T-helper 2 cell treated with Interferon-gamma antibody and Interleukin-4, amounts not matched to agents 5 μg/mL and 100 μg/mL, for 36 hours (primary cell): ENCODE measurements at regions not wholly inside any gene's neighbourhood (a gene's known extent, or its start where the extent isn't known, plus 50 kb on each side); places are given as distances from the start of the nearest gene placed in this dataset.
A peak's percentile ranks its signal among the peaks of the same experiment; 100 is the strongest.
"Not testable (repeated sequence)": the region's sequence is repeated elsewhere in the genome, so short reads cannot be mapped to it uniquely, and the experiment has no call there.

Experiments
- DNase-seq: peaks from one replicate; pipeline ENCODE4 v3.0.0; 2021; ENCODE audit warnings: low spot score
- H3K27ac Mint-ChIP-seq: one replicate; pipeline ENCODE4 v1.8.0; 2021; ENCODE audit warnings: mild to moderate bottlenecking, mixed read lengths
- H3K27me3 Mint-ChIP-seq: one replicate; pipeline ENCODE4 v1.8.0; 2021; ENCODE audit warnings: low read depth, mixed read lengths
- H3K36me3 Mint-ChIP-seq: one replicate; pipeline ENCODE4 v1.8.0; 2021; ENCODE audit warnings: low read depth, mixed read lengths
- H3K4me1 Mint-ChIP-seq: one replicate; pipeline ENCODE4 v1.8.0; 2021; ENCODE audit warnings: low read depth, mixed read lengths
- H3K4me3 Mint-ChIP-seq: one replicate; pipeline ENCODE4 v1.8.0; 2022; ENCODE audit warnings: mild to moderate bottlenecking, moderate library complexity, mixed read lengths
- H3K9me3 Mint-ChIP-seq: one replicate; pipeline ENCODE4 v1.8.0; 2021; ENCODE audit warnings: mixed read lengths

DNA sequence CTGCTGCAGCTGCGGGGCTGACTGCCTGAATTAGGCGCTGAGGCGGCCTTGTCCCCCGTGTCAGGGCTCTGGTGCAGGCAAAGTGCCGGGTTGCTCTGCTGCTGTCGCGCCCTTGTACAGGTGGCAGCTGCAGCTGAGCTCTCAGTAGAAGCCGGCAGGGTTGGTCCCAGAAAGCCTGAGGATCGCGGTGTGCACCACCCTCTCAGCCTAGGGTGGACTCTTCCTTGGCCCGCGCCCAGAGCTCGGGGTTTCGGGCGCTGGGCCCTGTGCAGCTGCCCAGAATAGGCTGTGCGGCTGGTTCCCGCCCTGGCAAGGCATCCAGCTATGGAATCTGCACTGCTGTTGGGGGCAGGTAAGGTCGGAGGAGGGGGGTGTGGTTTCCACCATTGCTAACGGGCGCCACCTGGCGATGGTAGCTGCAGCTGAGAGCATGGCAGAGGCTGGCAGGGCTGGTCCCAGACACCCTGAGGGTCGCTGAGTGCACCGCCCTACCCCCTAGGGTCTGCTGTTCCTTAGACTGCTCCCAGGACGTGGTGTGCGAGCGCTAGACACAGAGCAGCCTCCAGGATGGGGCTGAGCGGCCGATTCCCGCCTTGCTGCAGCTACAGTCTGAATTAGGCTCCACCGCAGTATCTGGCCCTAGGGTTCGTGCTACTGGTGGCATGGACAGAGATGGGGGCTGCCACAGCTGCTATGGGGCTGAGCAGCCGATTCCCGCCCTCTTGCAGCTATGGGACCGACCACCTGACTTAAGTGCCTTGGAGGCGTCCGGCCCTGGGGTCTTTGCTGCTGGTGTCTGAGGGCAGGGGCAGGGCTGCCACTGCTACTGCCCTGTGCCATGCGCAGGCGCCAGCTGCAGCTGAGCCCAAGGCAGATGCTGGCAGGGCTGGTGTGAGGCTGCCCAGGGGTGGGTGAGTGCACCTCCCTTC lies 145.0 kb downstream of the CCDC74A start:
- Mint-ChIP-seq H3K27me3 (peaks cover 31% of the 10 kb centered on the region), H3K4me3 (peak overlapping the region; percentile 32)
- H3K36me3 Mint-ChIP-seq, H3K4me1 Mint-ChIP-seq, H3K27ac Mint-ChIP-seq, H3K9me3 Mint-ChIP-seq: not testable (repeated sequence)
- DNase-seq: peak; percentile 34

- no peaks in the 10 kb centered on the region for H3K9me3 Mint-ChIP-seq
- no peaks in the 10 kb centered on the region for H3K36me3 Mint-ChIP-seq
- H3K4me1 Mint-ChIP-seq: peaks cover 6% of the 10 kb centered on the region
- DNase-seq: peak; percentile 71
- H3K4me3 Mint-ChIP-seq: no peak overlapping the region
- H3K27ac Mint-ChIP-seq: no peak overlapping the region
- H3K27me3 Mint-ChIP-seq: peaks cover 33% of the 10 kb centered on the region
These were observed 145.9 kb downstream of the CCDC74A start for GRCh38 chr2:131673400-131674173.

DNA sequence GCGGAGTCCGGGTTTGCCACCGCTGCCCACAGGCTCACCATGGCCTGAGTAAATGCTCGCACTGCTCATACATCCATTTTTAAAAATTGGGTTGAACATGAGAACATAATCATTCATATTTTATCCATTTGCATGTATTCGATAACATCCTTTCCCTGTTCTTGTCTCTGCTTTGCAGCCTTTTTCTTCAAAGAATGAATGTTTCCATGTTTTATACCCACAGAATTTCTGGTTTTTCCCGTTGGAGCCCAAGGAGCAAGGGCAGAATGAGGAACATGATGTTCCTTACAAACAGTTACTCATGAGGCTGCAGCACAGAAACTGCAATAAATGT lies 146.5 kb downstream of the CCDC74A start:
- Mint-ChIP-seq H3K4me1 (peaks cover 6% of the 10 kb centered on the region), H3K4me3 (no peak overlapping the region), H3K9me3 (no peaks in the 10 kb centered on the region), H3K36me3 (no peaks in the 10 kb centered on the region), H3K27me3 (peaks cover 33% of the 10 kb centered on the region), H3K27ac (no peak overlapping the region)
- DNase-seq: no peak

GRCh38 chr2:131681611-131682121 lies 154.0 kb downstream of the CCDC74A start:
- H3K27me3 Mint-ChIP-seq: peaks cover 11% of the 10 kb centered on the region
- not testable (repeated sequence) for H3K36me3 Mint-ChIP-seq

DNA sequence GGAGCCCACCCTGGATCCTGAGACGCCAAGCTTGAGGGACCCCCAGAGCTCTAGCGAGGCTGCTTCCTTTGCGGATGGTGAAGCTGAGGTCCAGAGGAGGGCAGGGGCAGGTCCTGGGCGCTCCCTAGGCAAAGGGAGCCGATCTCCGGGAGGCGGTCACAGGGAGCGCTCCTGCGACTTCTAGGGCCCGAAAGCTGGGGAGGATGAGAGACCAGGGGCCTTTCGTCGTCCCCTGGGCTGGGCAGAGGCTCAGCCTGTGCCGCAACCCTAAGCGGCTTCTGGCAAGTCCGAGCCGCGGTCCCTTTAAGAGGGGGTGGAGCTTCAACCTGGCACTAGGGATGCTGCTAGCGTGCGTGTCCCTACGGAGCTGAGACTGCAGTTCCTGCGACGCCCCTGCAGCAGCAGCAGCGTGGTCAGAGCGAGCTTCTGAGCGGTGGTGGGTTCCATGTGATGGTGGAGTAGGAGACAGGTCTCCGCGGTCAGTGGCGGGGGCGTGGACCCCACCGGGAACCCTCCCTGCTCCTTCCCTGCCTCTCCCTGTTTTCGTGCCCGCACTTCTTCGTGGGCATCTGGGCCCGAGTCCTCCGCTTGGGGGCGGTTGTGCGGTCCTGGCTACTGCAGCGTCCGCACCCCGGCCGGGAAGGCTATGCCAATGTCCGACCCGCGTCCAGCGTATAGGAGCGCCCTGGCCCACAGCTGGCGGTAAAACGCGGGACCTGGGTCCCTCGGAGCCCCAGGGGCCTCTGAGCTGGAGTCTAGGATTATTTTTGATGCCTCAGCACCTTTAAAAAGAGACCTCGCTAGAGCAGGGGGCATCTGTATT lies 154.6 kb downstream of the CCDC74A start:
- H3K4me3 Mint-ChIP-seq: peak overlapping the region; percentile 90

More at GRCh38 chr2:131681611-131682121, 154.0 kb downstream of the CCDC74A start:
- H3K27ac Mint-ChIP-seq, DNase-seq, H3K9me3 Mint-ChIP-seq: not testable (repeated sequence)
- peaks cover 35% of the 10 kb centered on the region for H3K4me1 Mint-ChIP-seq
- peak overlapping the region; percentile 90 for H3K4me3 Mint-ChIP-seq

GRCh38 chr2:131682945-131683330 lies 155.2 kb downstream of the CCDC74A start:
- Mint-ChIP-seq H3K4me3 (peak overlapping the region; percentile 90), H3K36me3 (peaks cover 14% of the 10 kb centered on the region), H3K27ac (peak overlapping the region; percentile 63), H3K4me1 (peaks cover 34% of the 10 kb centered on the region)
- not testable (repeated sequence) for H3K27me3 Mint-ChIP-seq, DNase-seq, H3K9me3 Mint-ChIP-seq

More for the DNA sequence above, 154.6 kb downstream of the CCDC74A start:
- H3K27ac Mint-ChIP-seq: peak overlapping the region; percentile 62
- peaks cover 5% of the 10 kb centered on the region for H3K27me3 Mint-ChIP-seq
- DNase-seq: peak; percentile 75
- peaks cover 37% of the 10 kb centered on the region for H3K4me1 Mint-ChIP-seq
- H3K36me3 Mint-ChIP-seq: peaks cover 8% of the 10 kb centered on the region
- H3K9me3 Mint-ChIP-seq: no peaks in the 10 kb centered on the region

- not testable (repeated sequence) for H3K27me3 Mint-ChIP-seq, DNase-seq, H3K9me3 Mint-ChIP-seq
- Mint-ChIP-seq H3K4me1 (peaks cover 34% of the 10 kb centered on the region), H3K27ac (peak overlapping the region; percentile 4), H3K36me3 (peaks cover 19% of the 10 kb centered on the region), H3K4me3 (peak overlapping the region; percentile 26)
These were observed 157.1 kb downstream of the CCDC74A start for GRCh38 chr2:131684631-131685316.

DNA sequence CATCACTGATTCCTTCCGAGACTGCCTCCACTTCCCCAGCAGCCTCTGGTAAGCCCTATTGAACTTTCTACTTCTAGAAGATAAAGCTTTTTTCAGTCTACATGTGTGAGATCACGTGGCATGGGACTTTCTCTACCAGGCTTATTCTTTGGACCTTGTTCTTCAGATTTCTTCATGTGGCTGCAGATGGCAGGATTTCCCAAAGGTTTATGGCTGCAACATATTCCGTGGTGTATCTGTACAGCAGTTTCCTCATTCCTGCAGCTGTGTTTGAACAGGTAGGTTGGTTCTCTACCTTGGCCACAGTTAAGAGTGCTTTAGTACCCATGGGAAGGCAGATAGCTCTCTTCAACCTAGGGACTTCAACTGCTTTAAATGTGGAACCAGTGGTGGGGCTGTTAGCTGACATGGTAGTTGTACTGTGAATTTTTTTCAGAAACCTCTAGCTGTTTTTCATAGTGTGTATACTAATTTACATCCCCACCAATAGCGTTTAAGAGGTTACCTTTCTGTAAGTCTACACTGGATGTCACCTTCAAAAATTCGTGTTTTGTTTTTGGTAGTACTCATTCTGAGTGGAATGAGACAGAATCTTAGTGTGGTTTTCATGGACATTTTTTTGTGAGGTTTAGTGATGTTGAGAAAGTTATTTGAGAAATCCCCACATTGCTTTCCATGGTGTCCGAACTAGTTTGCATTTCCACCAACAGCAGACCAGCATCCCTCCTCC lies 158.6 kb downstream of the CCDC74A start:
- not testable (repeated sequence) for H3K27me3 Mint-ChIP-seq, H3K27ac Mint-ChIP-seq, H3K4me3 Mint-ChIP-seq, DNase-seq
- peaks cover 10% of the 10 kb centered on the region for H3K9me3 Mint-ChIP-seq
- H3K4me1 Mint-ChIP-seq: peaks cover 25% of the 10 kb centered on the region
- H3K36me3 Mint-ChIP-seq: peaks cover 29% of the 10 kb centered on the region

GRCh38 chr2:131686894-131687238 lies 159.2 kb downstream of the CCDC74A start:
- peaks cover 10% of the 10 kb centered on the region for H3K9me3 Mint-ChIP-seq
- H3K27ac Mint-ChIP-seq, H3K27me3 Mint-ChIP-seq, DNase-seq, H3K4me3 Mint-ChIP-seq: not testable (repeated sequence)
- H3K4me1 Mint-ChIP-seq: peaks cover 24% of the 10 kb centered on the region
- H3K36me3 Mint-ChIP-seq: peaks cover 32% of the 10 kb centered on the region

DNA sequence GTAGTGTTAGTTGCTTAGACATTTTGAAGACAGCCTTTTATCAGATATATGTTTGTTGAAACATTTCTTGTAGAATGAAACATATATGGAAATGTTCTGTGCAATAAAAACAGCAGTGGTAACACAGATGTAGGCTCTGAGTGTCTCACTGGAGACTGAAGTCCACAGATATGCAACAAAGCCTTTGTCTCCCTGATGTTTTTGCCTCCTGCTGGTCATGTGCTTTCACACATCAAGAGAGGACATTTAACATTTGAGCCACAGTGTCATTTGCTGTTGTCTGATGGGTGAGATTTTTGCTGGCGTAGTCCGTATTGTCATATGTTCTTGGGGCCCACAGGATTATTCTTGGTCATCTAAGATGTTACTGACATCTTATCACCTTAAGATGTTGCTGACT lies 161.4 kb downstream of the CCDC74A start:
- not testable (repeated sequence) for H3K27me3 Mint-ChIP-seq, H3K4me3 Mint-ChIP-seq, H3K27ac Mint-ChIP-seq, DNase-seq
- Mint-ChIP-seq H3K9me3 (peaks cover 10% of the 10 kb centered on the region), H3K36me3 (peaks cover 32% of the 10 kb centered on the region), H3K4me1 (peaks cover 17% of the 10 kb centered on the region)

DNA sequence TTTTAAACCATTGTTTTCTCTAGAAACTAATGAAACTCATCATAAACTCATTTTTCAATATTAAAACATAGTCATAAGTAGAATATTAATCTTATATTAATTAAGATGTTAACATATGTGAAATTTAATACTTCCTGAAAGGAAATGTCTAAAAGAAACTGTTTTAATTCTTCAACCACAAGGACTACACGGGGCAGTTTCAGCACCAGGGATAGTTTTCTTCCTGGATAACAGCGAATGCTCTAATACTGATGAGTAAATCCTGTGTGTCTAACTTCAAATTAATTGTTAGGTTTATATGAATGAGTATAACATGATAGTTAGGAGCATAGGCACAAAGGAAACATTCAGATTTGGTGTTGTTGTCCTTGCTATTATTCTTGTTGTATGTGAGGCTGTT lies 183.6 kb downstream of the CCDC74A start:
- not testable (repeated sequence) for DNase-seq, H3K4me1 Mint-ChIP-seq, H3K36me3 Mint-ChIP-seq, H3K27me3 Mint-ChIP-seq, H3K9me3 Mint-ChIP-seq, H3K27ac Mint-ChIP-seq, H3K4me3 Mint-ChIP-seq

- not testable (repeated sequence) for H3K27me3 Mint-ChIP-seq, H3K27ac Mint-ChIP-seq, DNase-seq, H3K4me1 Mint-ChIP-seq, H3K36me3 Mint-ChIP-seq, H3K9me3 Mint-ChIP-seq, H3K4me3 Mint-ChIP-seq
These were observed 190.2 kb downstream of the CCDC74A start for GRCh38 chr2:131717907-131718306.

- not testable (repeated sequence) for H3K27me3 Mint-ChIP-seq, H3K9me3 Mint-ChIP-seq, H3K36me3 Mint-ChIP-seq, DNase-seq, H3K27ac Mint-ChIP-seq, H3K4me3 Mint-ChIP-seq, H3K4me1 Mint-ChIP-seq
These were observed 193.5 kb downstream of the CCDC74A start for GRCh38 chr2:131721163-131721562.
